ENCODE measurements at regions not wholly inside any gene's neighbourhood (a gene's known extent, or its start where the extent isn't known, plus 50 kb on each side); places are given as distances from the start of the nearest gene placed in this dataset.

DNA sequence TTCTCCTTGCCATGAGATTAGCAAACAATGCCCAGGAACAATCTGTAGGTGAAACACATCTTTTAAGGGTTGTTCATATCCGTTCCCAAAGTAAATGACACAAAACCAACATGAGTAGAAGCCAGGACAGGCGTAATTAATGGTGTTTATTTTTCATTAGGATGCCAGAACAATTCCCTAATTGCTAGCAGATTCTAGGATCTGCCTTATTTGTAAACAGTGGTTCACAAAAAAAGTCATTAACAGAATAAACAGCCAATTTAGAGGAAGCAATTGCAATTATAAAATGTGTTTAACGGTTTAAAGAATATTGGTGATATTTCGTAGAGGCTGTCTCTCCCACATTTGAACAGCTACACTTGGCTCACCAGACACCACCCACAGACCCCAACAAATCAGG is 250.6 kb upstream of the GPR26 start:
- DNase-seq = no peak

DNA sequence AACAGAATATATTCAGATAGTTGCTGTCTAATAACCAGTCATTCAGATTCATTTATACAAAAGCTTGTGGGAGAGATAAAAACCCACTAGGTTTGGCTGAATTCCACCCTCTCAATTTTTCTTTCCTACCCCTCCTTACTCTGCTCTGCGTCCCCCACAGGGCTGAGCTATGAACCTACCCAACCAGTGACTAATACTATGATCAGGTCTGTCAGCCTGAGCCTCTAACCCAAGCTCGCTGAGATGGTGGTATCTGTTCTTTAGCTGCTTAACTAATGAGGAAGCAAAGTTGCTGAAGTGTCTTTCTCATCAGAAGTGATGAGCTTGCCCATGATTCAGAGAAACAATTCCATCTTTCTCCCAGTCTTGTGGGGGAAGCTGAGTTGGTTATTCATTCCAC is 248.7 kb upstream of the GPR26 start:
- DNase-seq = no peak

DNA sequence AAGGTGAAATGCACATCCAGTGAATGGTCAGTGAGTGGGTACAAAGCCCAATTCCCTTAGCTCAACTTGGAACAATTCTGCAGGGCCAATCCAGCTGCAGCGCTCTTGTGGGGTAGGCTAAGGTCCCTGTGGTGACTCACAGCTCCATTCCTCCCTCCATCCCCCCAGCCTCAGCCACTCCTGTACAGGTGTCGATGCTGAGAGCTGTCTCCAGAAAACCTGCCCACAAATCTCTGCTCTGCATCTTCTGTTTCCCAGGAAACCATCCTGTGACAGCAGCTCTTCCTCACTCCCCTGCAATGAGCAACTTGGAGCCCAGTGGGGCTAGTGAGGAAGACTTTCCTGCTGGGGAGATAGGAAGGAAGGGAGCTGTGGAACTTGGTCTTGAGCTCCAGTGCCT is 244.7 kb upstream of the GPR26 start:
- DNase-seq = no peak

DNA sequence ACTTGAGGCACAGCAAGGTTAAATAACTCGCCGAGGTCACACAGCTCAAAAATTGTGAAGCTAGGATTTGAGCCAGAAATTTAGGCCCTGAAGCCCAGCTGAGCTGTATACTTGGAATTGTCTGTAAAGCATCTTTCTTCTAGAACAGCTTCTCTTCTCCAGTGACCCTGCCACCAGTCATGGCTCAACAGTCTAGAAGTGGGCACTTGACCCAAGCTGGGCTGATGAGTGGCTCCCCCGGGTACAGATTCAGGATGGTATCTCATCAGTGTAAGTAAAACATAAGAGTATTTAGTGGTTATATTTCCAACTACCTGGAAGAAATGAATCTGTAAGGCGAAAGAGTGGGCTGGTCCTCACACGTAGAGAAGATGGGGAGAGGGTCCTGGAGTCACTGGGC is 243.9 kb upstream of the GPR26 start:
- DNase-seq = no peak

DNA sequence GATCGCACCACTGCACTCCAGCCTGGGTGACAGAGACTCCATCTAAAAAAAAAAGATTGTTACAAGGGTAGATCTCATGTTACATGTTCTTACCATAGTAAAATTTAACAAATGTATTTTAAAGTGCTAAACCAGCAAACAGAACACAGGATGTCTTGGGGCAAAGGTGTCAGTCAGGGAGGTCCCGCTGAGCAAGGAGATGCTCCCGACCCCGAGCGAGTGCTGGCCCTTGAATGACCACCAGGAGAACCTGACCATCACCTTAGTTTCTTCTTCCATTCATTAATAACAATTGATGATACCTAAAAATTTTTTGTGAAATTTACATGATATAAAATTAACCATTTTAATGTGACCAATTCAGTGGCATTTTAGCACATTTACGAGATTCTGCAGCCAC is 241.6 kb upstream of the GPR26 start:
- DNase-seq = no peak

DNA sequence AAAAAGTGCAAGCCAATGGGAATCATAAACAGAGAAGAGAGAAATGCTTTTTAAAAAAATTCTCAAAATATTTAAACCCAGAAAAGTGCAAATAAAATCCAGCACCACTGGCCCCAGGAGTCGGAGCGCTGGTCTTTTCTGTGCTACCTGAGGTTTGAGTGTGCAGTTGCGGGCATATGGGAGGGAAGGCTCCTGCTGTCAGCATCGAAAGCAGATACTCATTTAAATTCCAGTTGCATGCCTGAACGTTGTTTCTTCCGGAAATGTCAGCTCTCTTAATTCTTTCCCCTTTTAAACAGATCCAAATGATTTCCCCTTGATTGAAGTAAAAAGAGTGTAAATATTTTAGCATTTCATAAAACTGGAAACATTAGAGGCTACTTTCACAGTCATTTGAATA is 240.5 kb upstream of the GPR26 start:
- DNase-seq = no peak

DNA sequence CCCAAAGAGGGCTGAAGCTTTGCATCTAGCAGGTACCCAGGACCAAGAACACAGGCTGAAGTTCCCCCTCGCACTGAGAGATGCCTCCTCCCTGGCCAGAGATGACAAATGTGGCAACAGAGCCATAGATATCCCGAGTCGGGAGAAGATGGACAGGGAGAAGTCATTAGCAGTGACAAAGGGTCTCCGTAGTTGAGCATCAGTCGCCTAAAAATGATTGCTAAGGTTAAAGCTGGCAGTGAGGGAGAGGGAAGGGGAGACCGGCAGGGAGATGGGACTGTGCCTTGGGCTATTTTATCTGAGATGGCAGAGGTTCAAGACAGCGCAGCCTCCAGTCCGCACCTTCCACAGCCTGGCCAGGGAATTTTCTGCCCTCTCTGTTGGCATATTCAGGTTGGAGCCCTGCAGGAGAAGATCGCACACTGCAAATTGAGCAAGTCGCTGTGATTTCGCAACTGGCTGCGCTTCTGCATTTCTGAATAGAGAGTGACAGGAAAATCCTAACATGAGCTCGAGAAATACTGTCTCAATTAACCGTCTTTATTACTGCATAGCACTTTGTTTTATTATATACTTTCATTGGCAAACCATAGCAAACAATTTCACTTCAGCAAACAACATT is 238.9 kb upstream of the GPR26 start:
- DNase-seq = no peak

DNA sequence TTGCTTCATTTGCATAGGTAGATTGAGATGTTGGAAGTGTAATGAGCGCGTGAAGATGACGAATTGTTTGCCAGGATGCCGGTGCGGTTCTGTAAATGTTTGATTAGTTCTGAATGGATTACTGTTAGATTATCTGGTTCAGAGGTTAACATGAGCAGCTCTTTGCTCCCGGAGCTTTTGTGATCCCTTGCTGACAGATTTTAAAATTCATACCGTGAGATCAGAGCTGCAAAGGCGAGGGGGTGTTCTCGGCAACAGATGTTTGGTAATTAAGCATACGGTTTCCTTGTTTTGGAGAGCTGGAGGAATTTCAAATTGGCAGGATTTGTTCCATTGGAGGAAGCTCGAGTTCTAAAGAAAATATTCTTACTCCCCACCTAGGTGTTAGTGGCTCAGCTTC is 237.8 kb upstream of the GPR26 start:
- no peak for DNase-seq

DNA sequence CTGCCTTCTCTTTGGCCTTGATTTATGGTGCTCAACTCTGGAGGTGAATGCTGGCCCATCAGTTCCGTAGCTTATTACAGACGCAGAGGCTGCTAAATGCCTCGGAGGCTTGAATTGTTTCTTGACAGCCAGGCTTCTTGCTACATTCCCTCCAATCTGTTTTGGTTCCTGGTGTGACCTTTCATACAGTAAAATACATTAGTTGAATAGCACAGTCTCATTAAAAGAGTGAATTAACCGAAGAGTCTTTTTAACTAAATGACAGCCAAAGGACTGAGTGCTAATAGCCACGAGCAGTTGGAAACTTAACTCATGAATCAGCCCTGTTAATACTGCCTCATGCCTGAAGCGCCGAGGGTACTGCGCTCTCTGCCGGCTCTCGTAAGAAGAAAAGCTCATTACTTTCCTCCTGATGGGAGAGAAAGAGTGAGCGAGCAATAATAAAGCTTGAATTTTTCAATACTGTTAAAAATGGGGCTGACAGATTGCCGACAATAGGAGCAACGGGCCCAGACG is 236.4 kb upstream of the GPR26 start:
- DNase-seq = no peak

DNA sequence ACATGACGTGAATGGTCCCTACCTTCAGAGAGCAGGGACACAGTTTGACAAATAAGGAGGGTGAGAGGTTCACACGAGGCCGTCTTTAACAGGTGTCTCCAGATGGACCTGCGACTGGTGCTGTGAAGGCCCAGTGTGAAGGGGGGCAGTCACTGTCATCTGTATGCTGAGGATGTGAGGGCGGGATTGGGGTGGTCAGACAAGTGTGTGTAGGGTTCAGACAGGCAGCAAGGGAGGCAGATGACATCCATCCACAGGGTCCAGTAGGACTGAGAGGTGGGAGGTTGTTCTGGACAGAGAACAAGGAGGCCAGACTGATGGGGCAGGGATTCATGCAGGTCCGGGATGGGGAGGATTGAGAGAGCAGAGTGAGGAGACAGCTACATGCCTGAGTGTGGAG is 232.6 kb upstream of the GPR26 start:
- DNase-seq = no peak

DNA sequence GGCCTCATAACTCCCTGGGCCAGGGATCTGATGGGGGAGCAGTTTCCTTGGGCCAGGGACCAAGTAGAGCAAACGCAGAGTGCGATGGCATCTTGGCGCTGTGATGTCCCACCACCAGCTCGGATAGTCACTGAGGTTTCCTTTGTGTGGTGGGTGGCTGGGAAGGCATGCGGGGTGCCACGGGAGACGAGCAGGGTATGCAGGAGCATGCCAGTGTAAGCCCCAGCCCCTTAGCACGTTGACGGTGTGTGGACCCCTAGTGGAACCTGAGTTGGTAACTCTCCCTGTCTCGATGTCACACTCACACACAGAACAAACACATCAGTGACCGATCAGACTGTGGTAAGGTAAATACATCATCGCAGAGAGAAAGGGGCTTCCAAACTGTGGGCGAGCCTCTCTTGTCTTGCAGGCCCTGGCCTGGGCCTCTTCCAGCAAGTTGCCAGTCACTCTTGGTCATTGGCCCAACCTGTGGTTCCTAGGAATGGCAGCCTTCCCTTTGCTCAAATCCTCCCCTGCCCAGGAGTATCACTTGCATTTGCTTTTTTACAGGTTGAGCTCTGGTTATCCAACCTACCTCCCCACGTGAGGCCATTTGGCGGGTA is 231.6 kb upstream of the GPR26 start:
- DNase-seq = no peak

DNA sequence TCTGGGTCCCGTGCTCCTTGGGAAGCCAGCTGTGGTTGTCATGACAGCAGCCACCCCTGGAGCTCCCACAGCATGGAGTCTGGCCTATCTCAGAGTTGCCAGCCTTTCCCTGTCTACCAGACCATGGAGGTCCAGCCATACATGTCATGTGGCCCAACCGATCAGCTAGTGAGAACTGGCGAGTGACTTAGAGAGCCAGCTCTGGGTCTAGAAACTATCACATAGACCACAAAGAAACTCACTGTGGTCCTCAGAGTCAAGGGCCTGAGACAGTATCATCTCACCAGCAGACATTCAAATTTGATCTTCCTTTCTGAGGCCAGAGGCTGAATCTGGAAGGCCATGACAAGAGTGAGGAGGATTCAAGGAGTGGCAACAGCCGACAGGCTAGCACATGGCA is 223.3 kb upstream of the GPR26 start:
- no peak for DNase-seq

DNA sequence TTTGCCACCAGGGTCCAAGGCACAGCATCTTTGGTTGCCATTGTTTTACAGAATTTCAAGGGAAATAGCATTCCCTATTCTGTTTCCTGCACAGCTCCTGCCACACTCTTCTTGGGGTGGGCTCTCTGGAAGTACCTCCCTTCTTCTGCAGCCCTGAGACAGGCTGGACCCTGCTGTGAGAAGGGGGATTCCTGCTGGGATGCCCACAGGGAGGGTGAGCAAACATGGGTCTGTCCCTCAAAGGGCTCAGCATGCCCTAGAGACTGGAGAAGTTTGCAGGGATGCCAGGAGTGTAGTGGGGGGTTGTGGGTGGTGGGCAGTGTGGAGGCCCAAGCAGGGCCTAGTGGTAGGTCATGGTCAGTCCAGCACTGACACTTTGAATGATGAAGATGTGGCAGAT is 222.2 kb upstream of the GPR26 start:
- DNase-seq = no peak

DNA sequence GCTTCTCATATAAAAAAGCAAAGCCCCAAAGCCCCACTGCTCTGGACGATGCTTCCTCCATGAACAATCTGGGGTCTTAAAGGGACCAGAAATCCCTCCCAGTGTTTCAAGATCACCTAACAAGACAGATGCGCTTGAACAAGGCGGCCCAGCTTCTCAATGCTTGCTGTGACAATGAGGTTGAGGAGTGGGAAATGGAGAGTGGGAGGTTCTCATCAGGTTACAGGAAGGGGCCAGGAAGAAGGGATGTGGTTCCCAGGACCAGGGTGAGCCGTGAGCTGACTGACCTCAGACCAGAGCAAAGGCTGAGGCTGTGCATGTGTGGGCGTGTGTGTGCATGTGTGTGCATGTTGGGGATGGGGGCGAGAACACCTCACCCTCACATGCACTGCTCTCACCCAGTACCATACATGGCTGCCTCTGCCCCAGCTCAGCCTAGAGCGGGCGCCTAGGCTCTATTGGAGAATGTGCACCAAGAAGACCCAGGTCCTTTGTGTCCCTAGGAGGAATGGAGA is 220.8 kb upstream of the GPR26 start:
- DNase-seq = no peak

DNA sequence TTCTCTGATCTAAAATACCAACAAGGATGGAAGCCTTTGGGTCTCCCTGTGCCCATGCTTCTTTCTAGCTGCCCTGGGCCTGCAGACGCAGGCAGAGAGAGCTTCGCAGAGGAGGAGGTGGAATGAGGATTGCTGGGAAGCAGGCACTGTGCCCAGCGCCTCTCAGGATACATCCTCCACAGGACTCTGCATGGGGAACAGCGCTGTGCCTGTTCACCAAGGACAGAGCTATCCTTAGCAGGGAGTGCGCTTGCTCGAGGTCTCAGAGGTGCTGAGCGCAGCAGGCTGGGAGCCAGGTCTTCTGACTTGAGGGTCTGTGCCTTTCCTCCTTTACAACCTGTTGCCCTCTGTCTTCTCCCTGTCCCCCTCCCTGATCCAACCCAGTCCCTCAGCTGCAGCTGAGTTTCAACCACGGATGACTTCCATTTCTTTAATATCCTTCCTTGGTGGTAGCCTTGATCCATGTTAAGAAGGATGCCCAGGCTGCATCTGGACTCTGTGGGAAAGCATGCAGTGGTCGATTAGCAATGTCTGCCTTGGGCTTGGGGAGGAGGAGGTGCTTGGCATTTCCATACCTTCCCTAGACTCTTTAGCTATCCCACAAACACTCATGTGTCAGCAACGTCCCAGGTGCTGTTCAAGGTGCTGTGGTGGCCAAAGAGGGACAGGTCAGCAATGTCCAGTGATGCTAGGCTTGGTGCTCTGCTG is 219.6 kb upstream of the GPR26 start:
- no peak for DNase-seq

DNA sequence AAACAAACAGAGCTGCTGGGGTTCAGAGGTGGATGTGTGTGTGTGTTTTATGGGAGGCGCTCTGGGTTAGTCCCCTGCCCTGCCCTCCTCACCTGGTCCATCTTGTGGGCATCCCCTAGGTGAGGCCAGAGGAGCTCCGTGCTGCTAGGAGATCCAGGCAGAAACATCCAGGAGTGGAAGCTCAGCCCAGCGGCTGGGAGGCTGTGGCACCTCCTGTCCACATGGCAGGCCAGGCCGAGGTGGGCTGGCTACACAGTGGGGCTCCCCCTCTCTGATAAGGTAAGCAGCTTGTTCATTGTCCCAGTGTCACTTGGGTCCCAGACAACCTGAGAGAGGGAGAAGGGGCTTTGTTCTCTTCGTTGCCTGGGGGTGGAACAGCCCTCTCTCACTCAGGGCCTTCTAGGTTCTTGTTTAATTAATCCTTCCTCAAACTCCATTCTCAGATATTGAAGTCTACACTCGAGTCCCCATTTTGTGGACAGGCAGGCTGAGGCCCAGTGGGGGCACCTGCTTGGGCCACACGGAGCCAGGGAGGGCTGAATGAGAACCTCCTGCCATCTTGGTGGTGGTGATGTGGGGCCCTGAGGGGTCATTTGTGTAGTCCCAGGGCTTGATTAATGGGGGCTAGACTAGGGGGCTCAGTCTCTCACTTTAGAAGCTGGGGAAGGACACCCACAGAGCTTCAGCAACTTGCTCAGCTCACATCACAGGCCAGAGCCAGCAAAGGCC is 216.8 kb upstream of the GPR26 start:
- no peak for DNase-seq

DNA sequence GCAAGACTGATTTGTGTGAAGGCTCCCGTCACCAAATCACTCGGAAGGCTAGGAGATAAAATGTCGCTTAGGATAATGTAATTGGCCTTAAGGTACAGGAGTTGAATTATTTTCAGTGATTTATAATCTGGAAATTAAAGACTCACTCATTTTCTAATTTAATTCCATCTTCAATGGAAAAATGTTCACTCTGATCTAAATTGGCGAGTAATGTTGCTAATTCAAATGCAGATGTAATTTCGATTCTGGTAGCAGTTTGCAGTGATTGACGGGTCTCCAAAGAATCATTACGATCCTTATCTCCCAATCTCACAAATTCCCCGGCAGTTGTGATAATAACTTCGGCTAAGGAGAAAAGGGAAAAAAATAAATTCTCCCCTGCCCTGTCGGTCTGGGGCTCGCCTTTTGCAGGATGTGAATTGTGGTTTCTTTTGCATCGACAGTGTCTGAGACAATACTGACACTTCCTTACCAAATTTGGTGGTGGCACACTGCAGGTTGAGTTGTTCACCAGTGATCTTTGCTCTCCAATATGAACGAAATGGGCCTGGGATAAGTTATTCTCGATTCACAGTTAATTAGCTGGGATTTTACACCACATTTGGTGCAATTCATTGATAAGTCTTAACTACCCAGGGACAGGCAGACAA is 215.1 kb upstream of the GPR26 start:
- DNase-seq = no peak

DNA sequence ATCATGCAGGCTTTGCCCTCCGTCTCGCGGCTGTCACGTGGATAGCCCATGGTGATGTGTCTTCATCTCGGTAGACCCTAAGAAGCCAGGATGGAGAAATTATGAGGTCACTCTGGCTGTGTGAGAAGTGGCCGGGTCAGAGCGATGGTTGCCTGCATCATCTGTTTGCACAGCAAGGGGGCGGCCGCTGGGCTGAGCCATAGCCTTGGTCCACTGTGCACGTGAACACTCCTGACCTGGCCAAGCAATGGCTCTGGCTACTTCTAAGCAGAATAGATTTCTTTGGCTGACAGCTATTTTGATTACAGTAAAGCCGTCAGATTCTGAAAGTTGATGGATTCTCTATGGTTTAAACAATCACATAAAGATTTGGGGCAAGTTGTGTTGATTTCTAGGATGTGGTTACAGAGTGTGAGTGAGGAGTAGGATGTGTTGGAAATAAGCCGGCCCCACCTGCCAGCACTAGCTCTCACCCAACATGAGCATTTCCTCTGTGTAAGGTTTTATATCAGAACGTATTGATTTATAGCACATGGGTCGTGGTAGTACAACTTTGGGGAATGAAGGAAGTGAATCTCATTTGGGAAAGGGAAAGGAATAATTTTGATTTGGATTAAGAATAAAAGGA is 214.4 kb upstream of the GPR26 start:
- DNase-seq = no peak

DNA sequence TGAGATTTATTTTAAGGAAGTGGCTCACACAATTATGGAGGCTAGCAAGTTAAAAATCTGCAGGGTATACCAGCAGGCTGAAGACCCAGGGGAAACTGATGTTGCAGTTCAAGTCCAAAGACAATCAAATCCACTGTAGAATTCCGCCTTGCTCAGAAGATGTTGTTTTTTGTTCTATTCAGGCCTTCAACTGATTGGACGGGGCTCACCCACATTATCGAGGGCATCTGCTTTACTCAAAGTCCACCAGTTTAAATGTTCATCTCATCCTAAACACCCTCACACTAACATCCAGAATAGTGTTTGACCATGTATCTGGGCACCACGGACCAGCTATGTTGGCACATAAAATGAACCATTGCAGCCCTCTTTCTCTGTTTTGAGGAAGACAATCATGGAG is 211.2 kb upstream of the GPR26 start:
- no peak for DNase-seq

DNA sequence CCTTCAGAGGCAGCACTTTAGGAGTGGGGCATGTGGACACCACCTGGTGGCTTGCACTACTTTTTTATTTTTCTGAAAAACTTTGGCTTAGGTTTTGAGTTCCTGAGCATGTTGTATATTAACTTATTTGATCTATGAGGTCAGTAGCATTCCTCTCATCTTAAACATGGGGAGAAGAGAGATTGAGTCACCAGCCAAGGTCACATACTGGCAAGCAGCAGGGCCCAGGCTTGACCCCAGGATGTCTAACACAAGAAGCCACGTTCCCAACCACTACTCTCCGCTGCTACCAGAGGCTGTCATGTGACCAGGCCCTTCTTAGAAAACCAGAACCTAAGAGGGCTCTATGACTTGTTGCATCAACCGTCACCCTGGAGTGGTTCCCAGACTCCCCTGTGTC is 210.3 kb upstream of the GPR26 start:
- no peak for DNase-seq

DNA sequence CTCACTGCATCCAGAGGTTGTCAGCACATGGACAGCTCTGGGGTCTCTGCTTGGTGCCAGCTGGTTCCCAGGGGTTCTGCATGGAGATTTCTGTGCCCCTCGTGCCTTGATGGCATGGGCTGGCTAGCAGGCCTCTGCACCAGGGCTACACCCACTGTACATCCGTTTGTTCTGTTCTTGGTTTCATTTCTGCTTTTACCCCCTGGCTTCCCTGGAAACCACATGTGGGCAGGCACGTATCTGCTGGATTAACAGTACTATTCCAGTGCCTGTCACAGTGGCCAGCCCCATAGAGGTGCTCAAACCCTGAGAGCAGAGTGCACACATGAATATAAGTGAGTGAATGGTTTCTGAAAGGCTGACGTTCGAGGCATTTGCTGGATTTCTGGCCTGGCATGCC is 207.2 kb upstream of the GPR26 start:
- no peak for DNase-seq

DNA sequence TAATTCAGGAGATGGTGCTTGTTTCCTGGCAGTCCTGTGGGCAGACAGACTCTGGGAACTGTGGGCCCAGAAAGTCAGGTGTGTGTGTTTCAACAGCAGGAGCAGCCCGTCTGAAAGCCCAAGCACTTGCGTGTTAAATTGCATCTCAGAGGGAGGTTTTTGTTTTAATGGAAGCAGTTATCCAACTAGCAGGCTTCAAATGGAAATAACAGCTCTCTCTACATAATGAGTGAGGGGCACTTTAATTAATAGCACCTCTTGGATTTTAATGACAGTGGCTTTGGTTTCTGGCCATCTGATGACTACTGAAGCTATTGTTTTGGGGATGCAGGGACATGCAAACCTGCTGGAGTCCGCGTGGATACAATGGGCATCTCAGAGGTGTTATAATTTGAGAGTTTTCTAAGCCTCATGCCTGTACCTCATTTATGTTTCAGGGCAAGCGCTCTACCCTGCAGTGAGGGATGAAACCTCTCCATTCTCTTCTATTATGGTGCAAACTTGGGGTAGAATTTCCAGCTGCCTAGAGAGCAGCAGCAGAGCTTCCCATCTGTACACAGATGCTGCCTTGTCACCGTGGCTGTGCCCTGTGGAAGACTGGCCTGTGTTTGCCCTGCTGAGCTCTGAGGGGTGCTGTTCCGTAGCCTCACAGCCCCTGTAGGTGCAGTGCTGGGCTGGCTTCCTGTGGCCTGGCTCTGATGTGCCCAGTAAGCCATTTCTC is 206.6 kb upstream of the GPR26 start:
- no peak for DNase-seq
